Neural cell (in vitro differentiated cells): ENCODE measurements at regions not wholly inside any gene's neighbourhood (a gene's known extent, or its start where the extent isn't known, plus 50 kb on each side); places are given as distances from the start of the nearest gene placed in this dataset.

Experiments
- H2AFZ ChIP-seq: fragments of 200-600, 300-800 bp; sonication (generic), shearing (Covaris generic); 2 replicates; pipeline ENCODE4 v1.6.0; 2014; ENCODE audit warnings: low read depth, mild to moderate bottlenecking, antibody characterized with exemption, low read length, moderate library complexity
- H3F3A ChIP-seq: fragments of 200-600 bp; shearing (Covaris generic); 2 replicates; pipeline ENCODE4 v1.6.1; 2016; ENCODE audit warnings: mild to moderate bottlenecking, moderate library complexity, mixed read lengths, antibody characterized with exemption, low read length; ENCODE audit not compliant: insufficient read depth, poor library complexity, severe bottlenecking
- H3K27ac ChIP-seq: fragments of 200-600, 300-800 bp; sonication (generic), shearing (Covaris generic); 2 replicates; pipeline ENCODE4 v1.5.1; 2014; ENCODE audit warnings: mild to moderate bottlenecking, low read length, moderate library complexity
- H3K27me3 ChIP-seq: fragments of 300-800, 200-600 bp; sonication (generic), shearing (Covaris generic); 2 replicates; pipeline ENCODE4 v1.6.0; 2014; ENCODE audit warnings: mild to moderate bottlenecking, low read depth, low read length, moderate library complexity; ENCODE audit not compliant: insufficient read depth
- H3K36me3 ChIP-seq: fragments of 300-800, 200-600 bp; sonication (generic), shearing (Covaris generic); 2 replicates; pipeline ENCODE4 v1.5.1; 2014; ENCODE audit warnings: mild to moderate bottlenecking, antibody characterized with exemption, low read length, moderate library complexity; ENCODE audit not compliant: insufficient read depth
- H3K4me2 ChIP-seq: fragments of 300-800, 200-600 bp; sonication (generic), shearing (Covaris generic); 2 replicates; pipeline ENCODE4 v1.6.0; 2014; ENCODE audit warnings: mild to moderate bottlenecking, low read length
- H3K4me3 ChIP-seq: fragments of 300-800, 200-600 bp; sonication (generic), shearing (Covaris generic); 2 replicates; pipeline ENCODE4 v1.5.1; 2014; ENCODE audit warnings: mild to moderate bottlenecking, low read length, moderate library complexity
- H3K79me2 ChIP-seq: fragments of 200-600 bp; shearing (Covaris generic); replicated peaks from 2 replicates; pipeline ENCODE4 v1.6.0; 2014; ENCODE audit warnings: mild to moderate bottlenecking, low read length, moderate library complexity; ENCODE audit not compliant: insufficient read depth
- H3K9ac ChIP-seq: fragments of 300-800, 200-600 bp; sonication (generic), shearing (Covaris generic); 2 replicates; pipeline ENCODE4 v1.6.1; 2016; ENCODE audit warnings: mild to moderate bottlenecking, low read length, mixed read lengths
- H3K9me2 ChIP-seq: fragments of 200-600 bp; shearing (Covaris generic); 2 replicates; pipeline ENCODE4 v1.6.1; 2016; ENCODE audit warnings: mild to moderate bottlenecking, low read length, mixed read lengths; ENCODE audit not compliant: insufficient read depth
- H3K9me3 ChIP-seq: fragments of 200-600, 300-800 bp; sonication (generic), shearing (Covaris generic); 2 replicates; pipeline ENCODE4 v1.6.1; 2016; ENCODE audit warnings: mild to moderate bottlenecking, mixed run types, low read length, moderate library complexity, mixed read lengths
- H4K20me1 ChIP-seq: fragments of 200-600 bp; shearing (Covaris generic); 2 replicates; pipeline ENCODE4 v1.6.1; 2016; ENCODE audit warnings: mild to moderate bottlenecking, mixed run types; ENCODE audit not compliant: insufficient read depth
- EP300 ChIP-seq: fragments of 450-650 bp; conservative IDR thresholded peaks from 2 replicates; pipeline ENCODE4 v1.6.1; 2014; ENCODE audit warnings: antibody characterized with exemption, mild to moderate bottlenecking, moderate library complexity; ENCODE audit not compliant: poor library complexity, severe bottlenecking
- EZH2 ChIP-seq: fragments of 200-600, 300-800 bp; shearing (Covaris generic), sonication (generic); IDR thresholded peaks from 2 replicates; pipeline ENCODE4 v1.6.1; 2014; ENCODE audit warnings: antibody characterized with exemption, low read length, borderline replicate concordance, mild to moderate bottlenecking; ENCODE audit not compliant: insufficient read depth, poor library complexity, severe bottlenecking
- MXI1 ChIP-seq: fragments of 450-650 bp; conservative IDR thresholded peaks from 2 replicates; pipeline ENCODE4 v1.6.1; 2014; ENCODE audit warnings: antibody characterized with exemption, mild to moderate bottlenecking; ENCODE audit not compliant: poor library complexity, severe bottlenecking
- POLR2AphosphoS5 ChIP-seq: IDR thresholded peaks from 2 replicates; pipeline ENCODE4 v1.6.1; 2012
- RAD21 ChIP-seq: fragments of 450-650 bp; conservative IDR thresholded peaks from 2 replicates; pipeline ENCODE4 v1.6.1; 2014; ENCODE audit warnings: antibody characterized with exemption, mild to moderate bottlenecking, moderate library complexity
- REST ChIP-seq: IDR thresholded peaks from 2 replicates; pipeline ENCODE4 v1.6.1; 2012; ENCODE audit warnings: borderline replicate concordance
- SMC3 ChIP-seq: fragments of 450-650 bp; conservative IDR thresholded peaks from 2 replicates; pipeline ENCODE4 v1.6.1; 2014; ENCODE audit warnings: antibody characterized with exemption, mild to moderate bottlenecking, moderate library complexity; ENCODE audit not compliant: poor library complexity
- TAF1 ChIP-seq: IDR thresholded peaks from 2 replicates; pipeline ENCODE4 v1.6.1; 2012; ENCODE audit warnings: low read depth
- TF ChIP-seq, protein P1 (sequence below): fragments of 450-650 bp; IDR thresholded peaks from 2 replicates; pipeline ENCODE4 v1.5.1; 2014; ENCODE audit warnings: antibody characterized with exemption, mild to moderate bottlenecking, moderate library complexity; ENCODE audit not compliant: poor library complexity, severe bottlenecking

GRCh38 chr2:47682216-47682749 lies 100.7 kb upstream of the MSH6 start:
- Histone ChIP-seq H3K4me3 (no peak overlapping the region), H3K9me3 (no peaks in the 10 kb centered on the region), H3K79me2 (no peaks in the 10 kb centered on the region), H2AFZ (no peak overlapping the region), H4K20me1 (no peaks in the 10 kb centered on the region), H3K9ac (no peak overlapping the region), H3K9me2 (no peaks in the 10 kb centered on the region), H3K4me2 (no peak overlapping the region), H3K27ac (no peak overlapping the region), H3K27me3 (no peaks in the 10 kb centered on the region), H3K36me3 (no peaks in the 10 kb centered on the region), H3F3A (no peaks in the 10 kb centered on the region)
- TF ChIP-seq EZH2 (no peak), POLR2AphosphoS5 (no peak), MXI1 (no peak), RAD21 (no peak), SMC3 (no peak), REST (no peak), TAF1 (no peak), EP300 (no peak)
- TF ChIP-seq, protein P1, sequence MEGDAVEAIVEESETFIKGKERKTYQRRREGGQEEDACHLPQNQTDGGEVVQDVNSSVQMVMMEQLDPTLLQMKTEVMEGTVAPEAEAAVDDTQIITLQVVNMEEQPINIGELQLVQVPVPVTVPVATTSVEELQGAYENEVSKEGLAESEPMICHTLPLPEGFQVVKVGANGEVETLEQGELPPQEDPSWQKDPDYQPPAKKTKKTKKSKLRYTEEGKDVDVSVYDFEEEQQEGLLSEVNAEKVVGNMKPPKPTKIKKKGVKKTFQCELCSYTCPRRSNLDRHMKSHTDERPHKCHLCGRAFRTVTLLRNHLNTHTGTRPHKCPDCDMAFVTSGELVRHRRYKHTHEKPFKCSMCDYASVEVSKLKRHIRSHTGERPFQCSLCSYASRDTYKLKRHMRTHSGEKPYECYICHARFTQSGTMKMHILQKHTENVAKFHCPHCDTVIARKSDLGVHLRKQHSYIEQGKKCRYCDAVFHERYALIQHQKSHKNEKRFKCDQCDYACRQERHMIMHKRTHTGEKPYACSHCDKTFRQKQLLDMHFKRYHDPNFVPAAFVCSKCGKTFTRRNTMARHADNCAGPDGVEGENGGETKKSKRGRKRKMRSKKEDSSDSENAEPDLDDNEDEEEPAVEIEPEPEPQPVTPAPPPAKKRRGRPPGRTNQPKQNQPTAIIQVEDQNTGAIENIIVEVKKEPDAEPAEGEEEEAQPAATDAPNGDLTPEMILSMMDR = no peak

- no peak overlapping the region for H3K4me2 ChIP-seq
- no peaks in the 10 kb centered on the region for H3K9me2 ChIP-seq
- no peak overlapping the region for H3K4me3 ChIP-seq
- H3K9me3 ChIP-seq = no peaks in the 10 kb centered on the region
- no peak overlapping the region for H3K27ac ChIP-seq
- no peak for TF ChIP-seq REST
- TF ChIP-seq POLR2AphosphoS5 = no peak
- TF ChIP-seq, protein P1 = no peak
- TF ChIP-seq RAD21 = no peak
- no peak for TF ChIP-seq TAF1
- no peak for TF ChIP-seq SMC3
- TF ChIP-seq EP300 = no peak
- H3K36me3 ChIP-seq = no peaks in the 10 kb centered on the region
- no peaks in the 10 kb centered on the region for H3F3A ChIP-seq
- no peak overlapping the region for H3K9ac ChIP-seq
- H3K79me2 ChIP-seq = no peaks in the 10 kb centered on the region
- H2AFZ ChIP-seq = no peak overlapping the region
- H4K20me1 ChIP-seq = no peaks in the 10 kb centered on the region
- H3K27me3 ChIP-seq = no peaks in the 10 kb centered on the region
These were observed 105.6 kb upstream of the KCNK12 start for GRCh38 chr2:47676261-47676926.
